Endodermal cell (in vitro differentiated cells): ENCODE measurements at regions not wholly inside any gene's neighbourhood (a gene's known extent, or its start where the extent isn't known, plus 50 kb on each side); places are given as distances from the start of the nearest gene placed in this dataset.

Experiments used
- DNase-seq: peaks from one replicate; pipeline ENCODE4 v3.0.0-alpha.2; 2017
- H3K27ac ChIP-seq: 2 replicates; pipeline ENCODE4 v1.5.1; 2013; ENCODE audit warnings: mild to moderate bottlenecking, low read depth, low read length, moderate library complexity
- H3K27me3 ChIP-seq: 2 replicates; pipeline ENCODE4 v1.6.1; 2013; ENCODE audit warnings: mild to moderate bottlenecking, low read length, moderate library complexity; ENCODE audit not compliant: insufficient read depth, control insufficient read depth, poor library complexity, severe bottlenecking
- H3K36me3 ChIP-seq: 2 replicates; pipeline ENCODE4 v1.7.0; 2013; ENCODE audit warnings: mild to moderate bottlenecking, low read length, moderate library complexity; ENCODE audit not compliant: control insufficient read depth, insufficient read depth
- H3K4me1 ChIP-seq: one replicate; pipeline ENCODE4 v1.7.0; 2013; ENCODE audit warnings: low read length; ENCODE audit not compliant: control insufficient read depth, insufficient read depth
- H3K4me3 ChIP-seq: 2 replicates; pipeline ENCODE4 v1.5.1; 2013; ENCODE audit warnings: mild to moderate bottlenecking, low read length, moderate library complexity
- H3K9ac ChIP-seq: 2 replicates; pipeline ENCODE4 v1.6.1; 2013; ENCODE audit warnings: mild to moderate bottlenecking, low read length, moderate library complexity; ENCODE audit not compliant: poor library complexity, severe bottlenecking; ENCODE audit errors: extremely low read depth
- H3K9me3 ChIP-seq: 2 replicates; pipeline ENCODE4 v1.6.1; 2013; ENCODE audit warnings: mild to moderate bottlenecking, low read length, moderate library complexity; ENCODE audit not compliant: control insufficient read depth
- H3K27ac Mint-ChIP-seq: 2 replicates; pipeline ENCODE4 v1.8.0; 2020; ENCODE audit warnings: mixed read lengths
- H3K27me3 Mint-ChIP-seq: 2 replicates; pipeline ENCODE4 v1.8.0; 2021; ENCODE audit warnings: mild to moderate bottlenecking, mixed read lengths; ENCODE audit not compliant: insufficient read depth
- H3K36me3 Mint-ChIP-seq: 2 replicates; pipeline ENCODE4 v1.8.0; 2020; ENCODE audit warnings: low read depth, mixed read lengths
- H3K4me1 Mint-ChIP-seq: 2 replicates; pipeline ENCODE4 v1.8.0; 2020; ENCODE audit warnings: mixed read lengths
- H3K4me3 Mint-ChIP-seq: 2 replicates; pipeline ENCODE4 v1.8.0; 2020; ENCODE audit warnings: mild to moderate bottlenecking, moderate library complexity, mixed read lengths
- H3K9me3 Mint-ChIP-seq: 2 replicates; pipeline ENCODE4 v1.8.0; 2020; ENCODE audit warnings: mild to moderate bottlenecking, mixed read lengths
- WGBS, 2 experiments: methylation state at CpG; one replicate each; pipeline versions ENCODE4 v1.1.5 to v1.1.7; 2013; ENCODE audit warnings: missing lambda C conversion rate in 2 of 2, mixed read lengths in 1 of 2; ENCODE audit not compliant: insufficient coverage in 1 of 2, insufficient read length in 1 of 2; 5-methylcytosine and 5-hydroxymethylcytosine counted together
- TF ChIP-seq, protein P1 (sequence below): fragments of 200-600 bp; sonication (generic); conservative IDR thresholded peaks from 2 replicates; pipeline ENCODE4 v1.5.0; 2021; ENCODE audit warnings: antibody characterized with exemption, mild to moderate bottlenecking

DNA sequence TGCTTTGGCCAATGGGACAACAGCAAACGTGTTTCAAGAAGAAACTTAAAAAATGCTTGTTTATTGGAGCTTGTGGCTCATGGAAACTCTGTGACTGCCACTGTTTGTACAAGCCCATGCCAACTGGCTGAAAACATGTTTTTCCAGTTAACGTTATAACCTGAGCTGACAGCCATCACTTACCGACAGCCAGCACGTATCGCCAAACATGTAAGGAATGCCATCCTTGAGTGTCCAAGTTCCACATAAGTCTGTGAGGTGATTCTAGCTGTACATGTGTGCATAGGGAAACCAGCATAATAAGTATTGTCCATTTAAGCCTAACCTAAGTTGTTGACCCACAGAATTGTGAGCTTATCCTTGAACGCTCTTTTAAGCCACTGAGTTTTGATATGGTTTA is 596.9 kb downstream of the TRHDE start:
- no peak overlapping the region for H3K4me3 Mint-ChIP-seq

DNA sequence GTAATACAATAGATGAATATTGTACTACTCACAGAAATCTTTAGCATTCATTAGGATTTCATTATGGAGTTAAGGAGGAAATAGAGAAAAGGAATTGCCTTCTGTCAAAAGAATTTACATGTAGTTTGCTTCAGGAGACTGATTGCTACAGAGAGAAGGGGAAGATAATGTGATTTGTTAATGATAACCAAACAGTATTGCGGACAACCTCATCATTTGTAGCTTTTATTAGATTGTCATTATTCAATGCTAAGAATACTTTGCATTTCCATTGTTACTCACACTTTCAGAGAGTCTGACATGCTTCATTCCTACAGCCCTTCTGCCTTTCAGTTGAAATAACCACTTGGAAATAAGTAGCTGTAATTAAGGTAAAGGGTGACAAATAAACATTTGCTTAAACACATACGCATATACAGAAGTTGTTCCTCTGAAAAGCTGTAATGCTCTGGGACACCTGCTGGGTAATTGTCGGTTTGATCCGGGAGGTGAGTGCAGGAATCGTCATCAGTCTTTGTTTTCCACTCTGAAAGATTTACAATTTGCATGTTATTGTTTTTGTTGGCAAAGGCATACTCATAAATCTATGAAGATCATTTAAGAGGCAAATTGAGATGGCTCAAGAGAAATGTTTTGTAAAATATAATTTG is 600.2 kb downstream of the TRHDE start:
- peaks cover 10% of the 10 kb centered on the region for H3K4me1 Mint-ChIP-seq
- no peak overlapping the region for H3K27ac ChIP-seq
- no peaks in the 10 kb centered on the region for H3K27me3 ChIP-seq
- H3K4me3 ChIP-seq, result no peak overlapping the region
- no peaks in the 10 kb centered on the region for H3K4me1 ChIP-seq
- H3K9me3 ChIP-seq, result peaks cover 20% of the 10 kb centered on the region
- H3K36me3 Mint-ChIP-seq, result no peaks in the 10 kb centered on the region
- H3K4me3 Mint-ChIP-seq, result no peak overlapping the region
- peaks cover 21% of the 10 kb centered on the region for H3K9me3 Mint-ChIP-seq
- H3K9ac ChIP-seq, result no peak overlapping the region
- H3K27me3 Mint-ChIP-seq, result no peaks in the 10 kb centered on the region
- H3K27ac Mint-ChIP-seq, result no peak overlapping the region
- 46 to 75% methylated on average over 3 to 5 of the region's 5 CpGs for WGBS, 2 experiments
- TF ChIP-seq, protein P1, sequence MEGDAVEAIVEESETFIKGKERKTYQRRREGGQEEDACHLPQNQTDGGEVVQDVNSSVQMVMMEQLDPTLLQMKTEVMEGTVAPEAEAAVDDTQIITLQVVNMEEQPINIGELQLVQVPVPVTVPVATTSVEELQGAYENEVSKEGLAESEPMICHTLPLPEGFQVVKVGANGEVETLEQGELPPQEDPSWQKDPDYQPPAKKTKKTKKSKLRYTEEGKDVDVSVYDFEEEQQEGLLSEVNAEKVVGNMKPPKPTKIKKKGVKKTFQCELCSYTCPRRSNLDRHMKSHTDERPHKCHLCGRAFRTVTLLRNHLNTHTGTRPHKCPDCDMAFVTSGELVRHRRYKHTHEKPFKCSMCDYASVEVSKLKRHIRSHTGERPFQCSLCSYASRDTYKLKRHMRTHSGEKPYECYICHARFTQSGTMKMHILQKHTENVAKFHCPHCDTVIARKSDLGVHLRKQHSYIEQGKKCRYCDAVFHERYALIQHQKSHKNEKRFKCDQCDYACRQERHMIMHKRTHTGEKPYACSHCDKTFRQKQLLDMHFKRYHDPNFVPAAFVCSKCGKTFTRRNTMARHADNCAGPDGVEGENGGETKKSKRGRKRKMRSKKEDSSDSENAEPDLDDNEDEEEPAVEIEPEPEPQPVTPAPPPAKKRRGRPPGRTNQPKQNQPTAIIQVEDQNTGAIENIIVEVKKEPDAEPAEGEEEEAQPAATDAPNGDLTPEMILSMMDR, result no peak
- H3K36me3 ChIP-seq, result no peaks in the 10 kb centered on the region
- no peak for DNase-seq

More for the DNA sequence above, 596.9 kb downstream of the TRHDE start:
- Mint-ChIP-seq H3K27me3 (no peaks in the 10 kb centered on the region), H3K4me1 (peaks cover 10% of the 10 kb centered on the region), H3K36me3 (no peaks in the 10 kb centered on the region), H3K27ac (no peak overlapping the region), H3K9me3 (peaks cover 4% of the 10 kb centered on the region)
- Histone ChIP-seq H3K9ac (no peak overlapping the region), H3K27me3 (no peaks in the 10 kb centered on the region), H3K36me3 (no peaks in the 10 kb centered on the region), H3K4me3 (no peak overlapping the region), H3K9me3 (no peaks in the 10 kb centered on the region), H3K27ac (no peak overlapping the region), H3K4me1 (no peaks in the 10 kb centered on the region)
- DNase-seq, result no peak
- TF ChIP-seq, protein P1, result no peak
- WGBS, 2 experiments, result 96 to 100% methylated on average over 5 to 6 of the region's 6 CpGs

GRCh38 chr12:72872996-72873395 is 600.8 kb downstream of the TRHDE start:
- TF ChIP-seq, protein P1, result no peak
- peak; percentile 45 for DNase-seq
- Histone ChIP-seq H3K4me3 (no peak overlapping the region), H3K9ac (no peak overlapping the region), H3K27me3 (no peaks in the 10 kb centered on the region), H3K4me1 (no peaks in the 10 kb centered on the region), H3K27ac (no peak overlapping the region), H3K36me3 (no peaks in the 10 kb centered on the region), H3K9me3 (peaks cover 21% of the 10 kb centered on the region)
- H3K9me3 Mint-ChIP-seq, result peaks cover 21% of the 10 kb centered on the region
- H3K4me1 Mint-ChIP-seq, result peaks cover 10% of the 10 kb centered on the region
- no peak overlapping the region for H3K27ac Mint-ChIP-seq
- H3K27me3 Mint-ChIP-seq, result no peaks in the 10 kb centered on the region
- 82 to 88% methylated on average over 5 to 7 of the region's 7 CpGs for WGBS, 2 experiments
- H3K36me3 Mint-ChIP-seq, result no peaks in the 10 kb centered on the region
- no peak overlapping the region for H3K4me3 Mint-ChIP-seq
